Chondrocyte (in vitro differentiated cells): ENCODE measurements at regions not wholly inside any gene's neighbourhood (a gene's known extent, or its start where the extent isn't known, plus 50 kb on each side); places are given as distances from the start of the nearest gene placed in this dataset.
A peak's percentile ranks its signal among the peaks of the same experiment; 100 is the strongest.

Source experiments
- DNase-seq: peaks from one replicate; pipeline ENCODE4 v3.0.0; 2021; ENCODE audit warnings: mixed read lengths, low spot score
- H3K27ac Mint-ChIP-seq: one replicate; pipeline ENCODE4 v1.8.0; 2021; ENCODE audit warnings: mild to moderate bottlenecking, moderate library complexity, mixed read lengths; ENCODE audit not compliant: unreplicated experiment
- H3K27me3 Mint-ChIP-seq: 2 replicates; pipeline ENCODE4 v1.8.0; 2021; ENCODE audit warnings: low read depth, mixed read lengths
- H3K36me3 Mint-ChIP-seq: 2 replicates; pipeline ENCODE4 v1.8.0; 2021; ENCODE audit warnings: low read depth, mixed read lengths
- H3K4me1 Mint-ChIP-seq: 2 replicates; pipeline ENCODE4 v1.8.0; 2021; ENCODE audit warnings: low read depth, mild to moderate bottlenecking, mixed read lengths
- H3K4me3 Mint-ChIP-seq: one replicate; pipeline ENCODE4 v1.8.0; 2021; ENCODE audit warnings: mild to moderate bottlenecking, moderate library complexity, mixed read lengths; ENCODE audit not compliant: unreplicated experiment
- H3K9me3 Mint-ChIP-seq: 2 replicates; pipeline ENCODE4 v1.8.0; 2021; ENCODE audit warnings: low read depth, mixed read lengths
- CTCF ChIP-seq: fragments of 200-600 bp; sonication (generic); IDR thresholded peaks from 2 replicates; pipeline ENCODE4 v1.5.0; 2021; ENCODE audit warnings: antibody characterized with exemption, mild to moderate bottlenecking, moderate library complexity

GRCh38 chr1:192873836-192874235 lies 65.0 kb downstream of the RGS2 start:
- Mint-ChIP-seq H3K4me1 (peaks cover 21% of the 10 kb centered on the region), H3K4me3 (no peak overlapping the region), H3K27ac (no peak overlapping the region), H3K27me3 (no peaks in the 10 kb centered on the region), H3K9me3 (peaks cover 4% of the 10 kb centered on the region), H3K36me3 (no peaks in the 10 kb centered on the region)
- TF ChIP-seq CTCF: no peak
- no peak for DNase-seq

- Mint-ChIP-seq H3K27ac (no peak overlapping the region), H3K27me3 (no peaks in the 10 kb centered on the region), H3K36me3 (no peaks in the 10 kb centered on the region), H3K4me1 (peaks cover 43% of the 10 kb centered on the region), H3K9me3 (peaks cover 4% of the 10 kb centered on the region), H3K4me3 (no peak overlapping the region)
- TF ChIP-seq CTCF: no peak
- DNase-seq: no peak
Measured at GRCh38 chr1:192876633-192877032, 67.8 kb downstream of the RGS2 start.

- Mint-ChIP-seq H3K36me3 (no peaks in the 10 kb centered on the region), H3K4me1 (peaks cover 43% of the 10 kb centered on the region), H3K27ac (no peak overlapping the region), H3K27me3 (no peaks in the 10 kb centered on the region), H3K4me3 (no peak overlapping the region), H3K9me3 (peaks cover 4% of the 10 kb centered on the region)
- DNase-seq: no peak
- TF ChIP-seq CTCF: no peak
Measured at GRCh38 chr1:192877283-192877886, 68.5 kb downstream of the RGS2 start.

- Mint-ChIP-seq H3K4me3 (no peak overlapping the region), H3K27ac (peak overlapping the region; percentile 84), H3K36me3 (no peaks in the 10 kb centered on the region), H3K9me3 (peaks cover 4% of the 10 kb centered on the region), H3K4me1 (peaks cover 43% of the 10 kb centered on the region), H3K27me3 (no peaks in the 10 kb centered on the region)
- no peak for TF ChIP-seq CTCF
- no peak for DNase-seq
Measured at GRCh38 chr1:192878249-192878648, 69.4 kb downstream of the RGS2 start.

GRCh38 chr1:192879406-192879805 lies 70.6 kb downstream of the RGS2 start:
- H3K4me3 Mint-ChIP-seq: no peak overlapping the region
- no peak overlapping the region for H3K27ac Mint-ChIP-seq
- H3K36me3 Mint-ChIP-seq: no peaks in the 10 kb centered on the region
- no peak for TF ChIP-seq CTCF
- no peak for DNase-seq
- H3K9me3 Mint-ChIP-seq: peaks cover 4% of the 10 kb centered on the region
- peaks cover 43% of the 10 kb centered on the region for H3K4me1 Mint-ChIP-seq
- no peaks in the 10 kb centered on the region for H3K27me3 Mint-ChIP-seq
